Spleen (tissue), 7 donors: ENCODE measurements at regions not wholly inside any gene's neighbourhood (a gene's known extent, or its start where the extent isn't known, plus 50 kb on each side); places are given as distances from the start of the nearest gene placed in this dataset.

Experiments
- POLR2A ChIP-seq, 3 donors: fragments of 450-650 bp; IDR thresholded peaks; one replicate each; pipeline ENCODE4 v1.5.1; 2017; ENCODE audit warnings: antibody characterized with exemption in 3 of 3, mild to moderate bottlenecking in 1 of 3
- TF ChIP-seq, protein P1 (sequence below), 11 experiments: fragments of 200-600 bp in 7 of 11; fragments of 450-650 bp in 4 of 11; sonication (generic) in 4 of 11; IDR thresholded peaks in 8 of 11; conservative IDR thresholded peaks in 3 of 11; 1 replicate in 7 of 11; 2 replicates in 4 of 11; pipeline versions ENCODE4 v1.4.0 to v1.8.0; 2016 to 2021; ENCODE audit warnings: antibody characterized with exemption in 11 of 11, inconsistent platforms in 4 of 11, mild to moderate bottlenecking in 1 of 11
- donor health status: DM: no; HTN: no; CAD: no; lungs with moderate emphysema.
- donor health status: DM: no; HTN: no; CAD: no.
- donor health status: DM: no; HTN: no; CAD: no.

GRCh38 chr3:89656388-89656787 lies 549.0 kb downstream of the EPHA3 start:
- TF ChIP-seq, protein P1, sequence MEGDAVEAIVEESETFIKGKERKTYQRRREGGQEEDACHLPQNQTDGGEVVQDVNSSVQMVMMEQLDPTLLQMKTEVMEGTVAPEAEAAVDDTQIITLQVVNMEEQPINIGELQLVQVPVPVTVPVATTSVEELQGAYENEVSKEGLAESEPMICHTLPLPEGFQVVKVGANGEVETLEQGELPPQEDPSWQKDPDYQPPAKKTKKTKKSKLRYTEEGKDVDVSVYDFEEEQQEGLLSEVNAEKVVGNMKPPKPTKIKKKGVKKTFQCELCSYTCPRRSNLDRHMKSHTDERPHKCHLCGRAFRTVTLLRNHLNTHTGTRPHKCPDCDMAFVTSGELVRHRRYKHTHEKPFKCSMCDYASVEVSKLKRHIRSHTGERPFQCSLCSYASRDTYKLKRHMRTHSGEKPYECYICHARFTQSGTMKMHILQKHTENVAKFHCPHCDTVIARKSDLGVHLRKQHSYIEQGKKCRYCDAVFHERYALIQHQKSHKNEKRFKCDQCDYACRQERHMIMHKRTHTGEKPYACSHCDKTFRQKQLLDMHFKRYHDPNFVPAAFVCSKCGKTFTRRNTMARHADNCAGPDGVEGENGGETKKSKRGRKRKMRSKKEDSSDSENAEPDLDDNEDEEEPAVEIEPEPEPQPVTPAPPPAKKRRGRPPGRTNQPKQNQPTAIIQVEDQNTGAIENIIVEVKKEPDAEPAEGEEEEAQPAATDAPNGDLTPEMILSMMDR (IDR thresholded peaks at IDR 0.05 in 8 of 11, conservative IDR thresholded peaks at IDR 0.05 in 3 of 11) = no peak
- TF ChIP-seq POLR2A (IDR thresholded peaks at IDR 0.05) = no peak
